A549 (cell line): ENCODE measurements at regions not wholly inside any gene's neighbourhood (a gene's known extent, or its start where the extent isn't known, plus 50 kb on each side); places are given as distances from the start of the nearest gene placed in this dataset.

ENCODE experiments used
- ATAC-seq, 2 experiments: fragments of 200-7000 bp in 1 of 2; fragments of >200 bp in 1 of 2; cut with Nextera tagmentation in 1 of 2; cut with Tn5 transposase in 1 of 2; 3 replicates each; pipeline versions ENCODE4 v1.8.0 to v1.9.1; 2018 to 2020; ENCODE audit warnings: mild to moderate bottlenecking in 1 of 2, moderate library complexity in 1 of 2
- CTCF ChIA-PET: fragments of 300-600 bp; sonication (Branson Sonifier 250); formaldehyde crosslinking; extraction: SDS; loops from one replicate; lab custom pipeline; 2021; ENCODE audit warnings: antibody characterized with exemption, inconsistent platforms; lab: Yijun Ruan, JAX
- POLR2A ChIA-PET: fragments of 350-600 bp; formaldehyde crosslinking; extraction: SDS; loops from one replicate; lab custom pipeline; 2021; ENCODE audit warnings: antibody characterized with exemption, inconsistent platforms; lab: Yijun Ruan, JAX
- DNase-seq, 2 experiments: peaks; one replicate each; pipeline versions ENCODE4 v3.0.0 to v3.0.0-alpha.2; 2011 to 2016; ENCODE audit warnings: low read depth in 1 of 2, low spot score in 1 of 2
- FAIRE-seq: peaks from 2 replicates; lab custom pipeline; 2011; peaks lifted over from hg19 to GRCh38; lab: Jason Lieb, UNC
- H3K27ac ChIP-seq, 2 experiments: fragments of >200 bp; sonication (Bioruptor Twin); formaldehyde crosslinking; 3 replicates each; pipeline ENCODE4 v1.5.1; 2016 to 2017
- H3K4me1 ChIP-seq: fragments of >200 bp; sonication (Bioruptor Twin); formaldehyde crosslinking; 3 replicates; pipeline ENCODE4 v1.6.1; 2016
- H3K4me2 ChIP-seq: fragments of >200 bp; sonication (Bioruptor Twin); formaldehyde crosslinking; 3 replicates; pipeline ENCODE4 v1.6.1; 2016
- H3K4me3 ChIP-seq: fragments of >200 bp; sonication (Bioruptor Twin); formaldehyde crosslinking; 3 replicates; pipeline ENCODE4 v1.5.1; 2016
- H3K9me3 ChIP-seq: fragments of >200 bp; sonication (Bioruptor Twin); formaldehyde crosslinking; 3 replicates; pipeline ENCODE4 v1.6.1; 2016
- BHLHE40 ChIP-seq: IDR thresholded peaks from 2 replicates; pipeline ENCODE4 v1.6.1; 2012; ENCODE audit warnings: low read depth, low read length, inconsistent platforms
- CHD2 ChIP-seq: fragments of 150-350 bp; IDR thresholded peaks from 2 replicates; pipeline ENCODE4 v1.6.1; 2014; ENCODE audit warnings: low read length; ENCODE audit not compliant: partially characterized antibody
- CHD4 ChIP-seq: fragments of 200-600 bp; sonication (generic); IDR thresholded peaks from 2 replicates; pipeline ENCODE4 v1.6.1; 2016; ENCODE audit warnings: antibody characterized with exemption, mild to moderate bottlenecking, borderline replicate concordance
- EHF ChIP-seq: fragments of 250-450 bp; sonication (Bioruptor Pico); IDR thresholded peaks from 2 replicates; pipeline ENCODE4 v1.5.0; 2020; ENCODE audit warnings: mild to moderate bottlenecking
- EHMT2 ChIP-seq: fragments of 200-600 bp; sonication (generic); IDR thresholded peaks from 2 replicates; pipeline ENCODE4 v1.6.1; 2016; ENCODE audit warnings: antibody characterized with exemption, low read depth, mild to moderate bottlenecking, moderate library complexity
- EP300 ChIP-seq, 2 experiments: fragments of >200 bp; sonication (Bioruptor Twin); formaldehyde crosslinking; IDR thresholded peaks; 2 replicates in 1 of 2; 3 replicates in 1 of 2; pipeline ENCODE4 v1.6.1; 2016 to 2017
- ESRRA ChIP-seq: fragments of 150-350 bp; IDR thresholded peaks from 2 replicates; pipeline ENCODE4 v1.6.1; 2014; ENCODE audit warnings: mild to moderate bottlenecking, low read length, borderline replicate concordance
- FOSB ChIP-seq: fragments of 250-450 bp; sonication (Bioruptor Pico); IDR thresholded peaks from 2 replicates; pipeline ENCODE4 v1.5.0; 2020; ENCODE audit warnings: mild to moderate bottlenecking, moderate library complexity
- FOXS1 ChIP-seq: fragments of 250-450 bp; sonication (Bioruptor Pico); IDR thresholded peaks from 2 replicates; pipeline ENCODE4 v1.5.0; 2020; ENCODE audit warnings: mild to moderate bottlenecking, moderate library complexity
- GATA3 ChIP-seq: IDR thresholded peaks from 2 replicates; pipeline ENCODE4 v1.6.1; 2012; ENCODE audit warnings: borderline replicate concordance
- HDAC2 ChIP-seq: fragments of 200-600 bp; sonication (generic); IDR thresholded peaks from 2 replicates; pipeline ENCODE4 v1.6.1; 2016
- HMGXB4 ChIP-seq: fragments of 250-450 bp; sonication (Bioruptor Pico); IDR thresholded peaks from 2 replicates; pipeline ENCODE4 v1.5.0; 2021; ENCODE audit warnings: mild to moderate bottlenecking, moderate library complexity, borderline replicate concordance
- HOXB13 ChIP-seq: fragments of 250-450 bp; sonication (Bioruptor Pico); IDR thresholded peaks from 2 replicates; pipeline ENCODE4 v1.5.0; 2020; ENCODE audit warnings: low read depth, mild to moderate bottlenecking, moderate library complexity
- HOXB5 ChIP-seq: fragments of 250-450 bp; sonication (Bioruptor Pico); IDR thresholded peaks from 2 replicates; pipeline ENCODE4 v1.5.0; 2020; ENCODE audit warnings: mild to moderate bottlenecking, moderate library complexity
- JUNB ChIP-seq: fragments of >200 bp; sonication (Bioruptor Twin); formaldehyde crosslinking; IDR thresholded peaks from 2 replicates; pipeline ENCODE4 v1.6.1; 2016
- KDM1A ChIP-seq: fragments of 200-600 bp; sonication (generic); IDR thresholded peaks from 2 replicates; pipeline ENCODE4 v1.6.1; 2016; ENCODE audit warnings: low read depth, mild to moderate bottlenecking
- MAZ ChIP-seq: fragments of 150-350 bp; IDR thresholded peaks from 2 replicates; pipeline ENCODE4 v1.6.1; 2014; ENCODE audit warnings: antibody characterized with exemption, low read depth, low read length, borderline replicate concordance
- NFE2L2 ChIP-seq: fragments of 150-350 bp; conservative IDR thresholded peaks from 2 replicates; pipeline ENCODE4 v1.6.1; 2014; ENCODE audit warnings: low read length
- POLR2AphosphoS2 ChIP-seq: conservative IDR thresholded peaks from 2 replicates; pipeline ENCODE4 v1.6.1; 2012; ENCODE audit warnings: low read length, improper control_type of control experiment, inconsistent platforms
- RAD21 ChIP-seq, 2 experiments: fragments of >200 bp in 1 of 2; sonication (Bioruptor Twin) in 1 of 2; formaldehyde crosslinking in 1 of 2; IDR thresholded peaks in 1 of 2; conservative IDR thresholded peaks in 1 of 2; 2 replicates in 1 of 2; 3 replicates in 1 of 2; pipeline ENCODE4 v1.6.1; 2012 to 2018; ENCODE audit warnings: inconsistent platforms in 1 of 2
- RFX5 ChIP-seq: fragments of 450-650 bp; IDR thresholded peaks from 2 replicates; pipeline ENCODE4 v1.7.1; 2014; ENCODE audit warnings: antibody characterized with exemption, mild to moderate bottlenecking, moderate library complexity
- RNF2 ChIP-seq: fragments of 200-600 bp; sonication (generic); IDR thresholded peaks from 2 replicates; pipeline ENCODE4 v1.6.1; 2016; ENCODE audit warnings: low read depth, mild to moderate bottlenecking, antibody characterized with exemption, moderate library complexity, borderline replicate concordance
- TP53 ChIP-seq: fragments of 250-450 bp; sonication (Bioruptor Pico); IDR thresholded peaks from 2 replicates; pipeline ENCODE4 v1.5.0; 2021; ENCODE audit warnings: mild to moderate bottlenecking, moderate library complexity
- ZC3H11A ChIP-seq: fragments of 450-650 bp; IDR thresholded peaks from 2 replicates; pipeline ENCODE4 v1.6.1; 2014; ENCODE audit warnings: antibody characterized with exemption, mild to moderate bottlenecking
- ZFP36 ChIP-seq: fragments of 450-650 bp; IDR thresholded peaks from 2 replicates; pipeline ENCODE4 v1.6.1; 2014; ENCODE audit warnings: borderline replicate concordance; ENCODE audit not compliant: partially characterized antibody
- ZNF302 ChIP-seq: fragments of 250-450 bp; sonication (Bioruptor Pico); IDR thresholded peaks from 2 replicates; pipeline ENCODE4 v1.9.0; 2021; ENCODE audit warnings: inconsistent platforms, mild to moderate bottlenecking, moderate library complexity
- ZSCAN20 ChIP-seq: fragments of 250-450 bp; sonication (Bioruptor Pico); IDR thresholded peaks from 2 replicates; pipeline ENCODE4 v1.8.0; 2022; ENCODE audit warnings: mild to moderate bottlenecking, moderate library complexity
- WGBS: methylation state at CpG from one replicate; pipeline ENCODE4 v1.1.6; 2017; ENCODE audit errors: missing lambda C conversion rate; 5-methylcytosine and 5-hydroxymethylcytosine counted together
- TF ChIP-seq, protein P1 (sequence below): IDR thresholded peaks from 2 replicates; pipeline ENCODE4 v1.6.1; 2012; ENCODE audit warnings: low read depth, borderline replicate concordance

DNA sequence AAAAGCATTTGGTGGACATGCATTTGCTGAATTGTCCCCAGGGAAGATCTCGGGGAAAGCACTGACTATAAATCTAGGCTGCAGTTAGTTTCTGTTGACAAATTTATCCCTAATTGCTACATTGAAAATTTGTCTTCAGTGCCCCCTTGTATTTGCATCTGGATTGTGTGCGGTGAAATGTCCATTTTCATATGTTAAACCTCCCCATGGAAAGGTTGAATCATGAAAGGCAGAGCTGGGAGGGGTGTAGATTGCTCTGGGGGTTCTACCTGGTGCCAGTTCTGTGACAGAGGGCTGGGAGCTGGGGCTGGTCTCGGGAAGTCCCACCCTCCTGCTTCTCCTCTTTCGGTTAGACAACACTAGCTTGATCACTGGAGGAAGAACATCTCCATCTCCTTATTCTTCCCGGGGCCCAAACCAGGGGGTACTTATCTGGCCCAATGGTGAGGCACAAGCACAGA, 101.9 kb downstream of the GADD45G start:
- H3K4me3 ChIP-seq = no peak overlapping the region
- DNase-seq = no peak
- no peak for TF ChIP-seq FOSB
- TF ChIP-seq CHD4 = no peak
- no peak for TF ChIP-seq ZC3H11A
- no peak for TF ChIP-seq ZSCAN20 (CRISPR knock-in tag)
- no peak for TF ChIP-seq KDM1A
- no peak for TF ChIP-seq MAZ
- TF ChIP-seq EP300 (IDR thresholded peaks at IDR 0.05) = no peak
- TF ChIP-seq ZNF302 = no peak
- TF ChIP-seq EHF (CRISPR knock-in tag) = no peak
- TF ChIP-seq HOXB13 (CRISPR knock-in tag) = no peak
- TF ChIP-seq HDAC2 = no peak
- TF ChIP-seq RAD21 (conservative IDR thresholded peaks at IDR 0.05 in 1 of 2, IDR thresholded peaks at IDR 0.05 in 1 of 2) = no peak
- TF ChIP-seq GATA3 = no peak
- no peak for TF ChIP-seq RFX5
- TF ChIP-seq BHLHE40 = no peak
- TF ChIP-seq ESRRA = no peak
- no peak for TF ChIP-seq POLR2AphosphoS2
- TF ChIP-seq HOXB5 = no peak
- no peak for TF ChIP-seq NFE2L2
- CTCF ChIA-PET = no interaction called here
- H3K9me3 ChIP-seq = no peaks in the 10 kb centered on the region
- no peak overlapping the region for H3K27ac ChIP-seq
- ATAC-seq = no peak
- no peak for FAIRE-seq
- 21% methylated on average over 5 of the region's 5 CpGs for WGBS
- H3K4me2 ChIP-seq = no peak overlapping the region
- H3K4me1 ChIP-seq = no peaks in the 10 kb centered on the region
- POLR2A ChIA-PET = no interaction called here

- no peak overlapping the region for H3K4me3 ChIP-seq
- H3K4me2 ChIP-seq = no peak overlapping the region
- CTCF ChIA-PET = interaction anchor here (1.5 to 1.6 kb wide), 2 partner anchors 22 to 108 kb away, joined by 3 read pairs; no protein-coding TSS in a partner anchor
- FAIRE-seq (no peak), ATAC-seq (no peak), DNase-seq (no peak)
- POLR2A ChIA-PET = no interaction called here
- no peak overlapping the region for H3K27ac ChIP-seq
- WGBS = 67% methylated on average over 6 of the region's 6 CpGs
- no peaks in the 10 kb centered on the region for H3K4me1 ChIP-seq
- TF ChIP-seq RNF2 (no peak), CHD2 (no peak), ZFP36 (no peak), NFE2L2 (no peak), GATA3 (no peak), HOXB5 (no peak), ESRRA (no peak), HMGXB4 (CRISPR knock-in tag) (no peak), TP53 (CRISPR knock-in tag) (no peak), JUNB (no peak), FOXS1 (CRISPR knock-in tag) (no peak), BHLHE40 (no peak), EHMT2 (no peak), ZC3H11A (no peak)
- TF ChIP-seq, protein P1, sequence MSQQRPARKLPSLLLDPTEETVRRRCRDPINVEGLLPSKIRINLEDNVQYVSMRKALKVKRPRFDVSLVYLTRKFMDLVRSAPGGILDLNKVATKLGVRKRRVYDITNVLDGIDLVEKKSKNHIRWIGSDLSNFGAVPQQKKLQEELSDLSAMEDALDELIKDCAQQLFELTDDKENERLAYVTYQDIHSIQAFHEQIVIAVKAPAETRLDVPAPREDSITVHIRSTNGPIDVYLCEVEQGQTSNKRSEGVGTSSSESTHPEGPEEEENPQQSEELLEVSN = no peak
- H3K9me3 ChIP-seq = no peaks in the 10 kb centered on the region
These were observed 105.9 kb downstream of the GADD45G start for GRCh38 chr9:89710697-89711096.
